GM18907 (cell line): ENCODE measurements at regions not wholly inside any gene's neighbourhood (a gene's known extent, or its start where the extent isn't known, plus 50 kb on each side); places are given as distances from the start of the nearest gene placed in this dataset.
A peak's percentile ranks its signal among the peaks of the same experiment; 100 is the strongest.

ENCODE experiments used
- ATAC-seq: cut with Tn5 transposase; IDR thresholded peaks from one replicate; pipeline ENCODE4 v1.9.1; 2021; ENCODE audit warnings: mild to moderate bottlenecking, moderate library complexity; ENCODE audit not compliant: unreplicated experiment

DNA sequence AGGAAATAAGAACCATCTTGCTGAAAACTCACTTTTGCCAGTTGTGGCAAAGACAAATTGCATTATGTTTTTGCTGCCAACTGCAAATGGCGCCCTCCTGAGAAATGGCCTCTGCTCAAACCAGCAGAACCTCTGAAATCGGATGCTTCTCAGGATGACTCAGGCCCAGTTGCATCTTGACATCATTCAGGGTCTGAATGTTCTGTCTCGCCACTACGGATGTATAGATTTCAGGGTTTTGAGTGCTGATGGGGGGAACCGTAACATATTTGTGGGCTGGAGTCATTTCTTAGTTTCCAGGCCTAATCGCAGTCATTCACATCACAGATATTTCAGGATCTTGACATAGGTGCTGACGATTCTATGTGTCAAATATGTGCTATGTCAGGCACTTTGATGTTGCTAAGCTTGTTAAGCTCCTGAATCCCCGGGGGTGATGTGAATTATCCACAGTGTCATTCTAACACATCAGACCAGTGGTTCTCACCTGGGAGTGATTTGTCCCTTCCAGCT is 207.1 kb downstream of the NFATC2 start:
- ATAC-seq, result no peak

DNA sequence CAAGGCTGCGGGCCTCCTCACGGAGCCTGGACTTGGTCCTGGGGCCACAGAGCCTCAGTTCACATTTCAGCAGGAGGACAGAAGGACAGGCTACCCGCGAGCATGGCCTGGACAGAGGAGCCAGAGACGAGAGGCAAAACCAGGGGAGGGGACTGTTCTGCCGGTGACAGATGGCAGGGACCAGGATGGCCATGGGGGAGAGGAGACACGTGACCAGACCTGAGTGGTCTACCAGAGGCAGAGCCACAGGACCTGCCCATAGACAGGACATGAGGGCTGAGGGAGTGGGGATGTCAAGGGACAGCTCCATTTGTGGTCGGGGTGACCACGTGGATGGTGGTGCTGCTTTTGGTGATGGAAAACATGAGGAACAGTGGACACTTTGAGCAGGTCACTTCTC is 207.9 kb downstream of the NFATC2 start:
- no peak for ATAC-seq

- no peak for ATAC-seq
Observed at GRCh38 chr20:51333971-51334370, 208.5 kb downstream of the NFATC2 start.

- ATAC-seq, result no peak
Observed at GRCh38 chr20:51333446-51333845, 209.1 kb downstream of the NFATC2 start.

DNA sequence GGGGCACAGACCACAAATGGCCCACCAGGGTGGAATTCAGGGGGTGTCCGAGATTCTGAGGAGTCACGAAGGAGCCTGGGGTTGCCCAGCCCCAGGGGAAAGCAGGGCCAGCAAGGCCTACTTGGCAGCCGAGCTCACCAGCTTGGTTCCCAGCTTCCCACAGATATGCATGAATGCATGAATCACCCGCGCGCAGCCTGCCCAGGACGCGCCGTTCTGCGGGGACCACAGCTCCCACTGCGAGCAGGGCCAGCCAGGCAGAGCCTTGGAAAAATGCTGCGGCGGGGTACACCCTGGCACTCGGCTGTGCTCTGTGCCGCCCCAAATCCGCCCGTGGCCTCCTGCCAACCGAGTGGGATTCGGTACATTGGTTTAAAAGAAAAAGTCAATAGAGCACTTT is 211.0 kb downstream of the NFATC2 start:
- ATAC-seq, result no peak

GRCh38 chr20:51329845-51330244 is 212.7 kb downstream of the NFATC2 start:
- no peak for ATAC-seq

DNA sequence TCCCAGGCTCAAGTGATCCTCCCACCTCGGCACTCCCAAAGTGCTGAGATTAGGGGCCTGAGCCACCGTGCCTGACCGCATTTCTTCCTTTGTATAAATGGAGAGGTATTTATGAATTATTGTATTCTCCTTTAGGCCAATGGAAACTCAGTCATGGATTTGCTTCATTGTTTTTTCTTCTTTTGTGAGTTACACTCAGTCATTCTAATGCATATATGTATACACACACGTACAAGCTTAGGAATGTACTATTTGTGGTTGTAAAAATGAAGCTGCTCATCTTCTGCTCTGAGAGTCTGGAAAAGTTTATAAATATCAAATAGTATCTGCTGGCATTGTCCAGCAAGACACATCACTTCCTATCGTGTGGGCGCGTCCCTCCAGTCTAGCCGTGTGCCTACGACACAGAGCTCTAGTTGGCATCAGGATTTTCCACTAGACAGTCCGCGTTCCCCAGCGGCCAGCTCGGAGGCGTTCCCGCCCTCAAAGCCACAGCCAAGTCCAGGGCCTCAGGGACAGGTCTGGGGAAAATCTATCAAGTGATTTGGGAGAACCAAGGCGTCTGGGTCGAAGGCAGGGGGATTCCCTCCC is 215.2 kb downstream of the NFATC2 start:
- ATAC-seq, result no peak

DNA sequence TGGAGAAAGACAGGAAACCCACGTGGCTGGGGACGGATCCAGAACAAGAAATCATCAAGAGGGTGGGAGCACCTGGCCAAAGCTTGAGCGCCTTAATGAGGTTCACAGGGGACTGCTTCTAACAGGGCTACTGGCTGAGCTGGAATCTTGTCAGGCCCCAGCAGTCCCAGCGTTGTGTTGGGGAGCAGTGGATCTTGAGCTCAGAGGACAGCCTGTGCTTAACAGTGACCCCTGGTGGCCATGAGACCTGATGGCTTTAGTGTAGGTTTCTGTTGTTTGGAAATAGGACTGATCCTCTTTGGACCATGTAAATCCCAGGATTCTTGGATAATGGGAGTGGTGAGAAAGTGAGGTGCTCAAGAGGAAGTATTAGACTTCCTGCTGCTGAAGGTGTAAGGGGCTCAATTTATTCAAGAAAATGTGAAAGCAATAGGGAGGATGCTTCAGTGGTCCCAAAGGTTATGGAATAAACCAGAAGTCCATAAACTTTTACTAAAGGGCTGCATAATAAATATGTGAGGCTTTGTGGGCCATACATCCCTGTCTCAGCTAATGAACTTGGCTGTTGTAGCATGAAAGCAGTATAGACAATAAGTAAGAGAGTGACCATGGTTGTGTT is 216.2 kb downstream of the NFATC2 start:
- ATAC-seq, result no peak

DNA sequence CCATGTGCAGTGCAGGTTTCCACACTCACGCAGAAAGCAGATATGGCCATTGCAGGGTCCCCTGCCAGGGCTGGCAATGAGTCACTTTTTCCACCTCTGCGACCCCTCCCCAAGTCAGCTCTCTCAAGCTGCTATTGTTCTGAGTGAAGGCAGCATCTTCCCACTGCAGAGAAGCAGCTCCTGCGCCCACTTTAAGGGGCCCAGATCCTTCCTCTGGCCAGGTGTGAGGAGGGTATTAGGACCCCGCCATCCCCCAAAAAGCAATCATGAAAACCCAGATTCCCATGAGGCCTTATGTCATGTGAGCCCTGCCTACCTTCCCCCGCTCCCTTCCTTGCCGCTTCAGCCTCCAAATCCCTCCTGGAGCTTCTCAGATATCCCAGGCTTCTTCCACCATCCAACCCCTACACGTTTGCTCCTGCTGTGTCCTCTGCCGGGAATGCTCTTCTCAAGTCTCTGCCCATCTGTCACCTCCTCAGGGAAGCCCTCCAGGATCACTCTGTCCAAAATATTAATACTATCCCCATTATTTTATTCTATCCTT is 220.3 kb downstream of the NFATC2 start:
- no peak for ATAC-seq

- no peak for ATAC-seq
Observed at GRCh38 chr20:51321343-51322163, 221.0 kb downstream of the NFATC2 start.

GRCh38 chr20:51319522-51319921 is 223.0 kb downstream of the NFATC2 start:
- no peak for ATAC-seq

GRCh38 chr20:51318058-51318949 is 224.2 kb downstream of the NFATC2 start:
- ATAC-seq, result no peak

- ATAC-seq, result no peak
Observed at GRCh38 chr20:51315390-51315789, 227.1 kb downstream of the NFATC2 start.

GRCh38 chr20:51313358-51313827 is 229.1 kb downstream of the NFATC2 start:
- ATAC-seq, result no peak

- no peak for ATAC-seq
Observed at GRCh38 chr20:51312480-51312783, 230.1 kb downstream of the NFATC2 start.

- ATAC-seq, result no peak
Observed at GRCh38 chr20:51311636-51312479, 230.7 kb downstream of the NFATC2 start.

- ATAC-seq, result no peak
Observed at GRCh38 chr20:51310216-51310615, 232.3 kb downstream of the NFATC2 start.

GRCh38 chr20:51309128-51309527 is 233.4 kb downstream of the NFATC2 start:
- ATAC-seq, result no peak

DNA sequence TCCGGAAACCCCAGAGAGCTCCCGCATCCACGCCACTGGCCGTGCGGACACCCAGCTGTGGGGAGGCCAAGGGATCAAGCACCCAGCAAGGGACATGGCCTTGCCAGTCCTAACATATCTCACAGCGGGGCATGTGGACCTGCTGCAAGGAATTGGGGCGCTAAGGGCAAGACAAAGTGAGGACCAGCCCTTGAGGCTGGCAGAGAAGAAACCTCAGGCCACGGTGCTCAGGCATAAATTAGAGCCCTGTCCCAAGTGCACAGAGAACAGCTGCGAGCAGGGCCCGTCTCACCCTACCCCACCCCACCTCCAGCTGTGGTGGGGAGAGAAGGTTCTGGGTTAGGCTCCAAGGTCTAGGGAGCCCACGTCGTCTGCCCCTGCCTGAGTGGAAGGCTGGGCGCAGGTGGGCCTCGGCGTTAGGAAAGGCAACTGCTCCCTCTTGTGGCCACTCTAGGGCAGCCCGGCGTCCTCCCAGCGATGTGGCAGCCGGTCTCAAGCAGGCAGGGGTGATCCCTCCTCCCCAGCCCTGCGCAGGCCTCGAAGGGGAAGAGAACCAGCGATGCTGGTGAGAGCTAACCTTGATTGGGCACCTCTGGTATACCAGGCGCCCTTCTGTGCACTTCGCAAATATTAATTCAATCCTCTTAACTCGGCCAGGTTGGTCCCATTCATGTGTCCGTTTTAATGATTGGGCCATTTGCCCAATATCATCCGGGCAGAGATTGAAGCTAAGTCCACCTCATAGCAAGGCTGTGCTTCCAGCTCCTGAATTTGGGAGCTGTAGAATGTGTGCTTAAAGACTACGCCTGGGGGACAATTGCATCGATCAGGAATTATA is 235.8 kb downstream of the NFATC2 start:
- peak; percentile 78 for ATAC-seq
